Activated CD8-positive, alpha-beta memory T cell treated with anti-CD3 and anti-CD28 coated beads, Interleukin-2, amount 50 U/mL, for 1 hour (primary cell): ENCODE measurements at regions not wholly inside any gene's neighbourhood (a gene's known extent, or its start where the extent isn't known, plus 50 kb on each side); places are given as distances from the start of the nearest gene placed in this dataset.
"Not testable (repeated sequence)": the region's sequence is repeated elsewhere in the genome, so short reads cannot be mapped to it uniquely, and the experiment has no call there.

Source experiments
- DNase-seq: peaks from one replicate; pipeline ENCODE4 v3.0.0-alpha.2; 2020; ENCODE audit errors: extremely low read depth

- no peak for DNase-seq
Measured at GRCh38 chr2:236895497-236895896, 190.2 kb upstream of the COPS8 start.

- no peak for DNase-seq
Measured at GRCh38 chr2:236896688-236897087, 189.0 kb upstream of the COPS8 start.

- no peak for DNase-seq
Measured at GRCh38 chr2:236899146-236899545, 186.5 kb upstream of the COPS8 start.

GRCh38 chr2:236899950-236900640 is 185.6 kb upstream of the COPS8 start:
- no peak for DNase-seq

GRCh38 chr2:236901956-236902355 is 183.7 kb upstream of the COPS8 start:
- DNase-seq: no peak

- no peak for DNase-seq
Measured at GRCh38 chr2:236903978-236904377, 181.7 kb upstream of the COPS8 start.

GRCh38 chr2:236904389-236905263 is 181.1 kb upstream of the COPS8 start:
- DNase-seq: no peak

- DNase-seq: no peak
Measured at GRCh38 chr2:236905976-236906375, 179.7 kb upstream of the COPS8 start.

GRCh38 chr2:236908439-236909192 is 177.1 kb upstream of the COPS8 start:
- DNase-seq: no peak

- DNase-seq: no peak
Measured at GRCh38 chr2:236909193-236909504, 176.5 kb upstream of the COPS8 start.

- no peak for DNase-seq
Measured at GRCh38 chr2:236909802-236910201, 175.9 kb upstream of the COPS8 start.

GRCh38 chr2:236910781-236911495 is 174.8 kb upstream of the COPS8 start:
- no peak for DNase-seq

GRCh38 chr2:236912326-236913120 is 173.2 kb upstream of the COPS8 start:
- no peak for DNase-seq

GRCh38 chr2:236915186-236915585 is 170.5 kb upstream of the COPS8 start:
- DNase-seq: no peak

GRCh38 chr2:236915726-236916125 is 170.0 kb upstream of the COPS8 start:
- DNase-seq: no peak

- DNase-seq: no peak
Measured at GRCh38 chr2:236916181-236916580, 169.5 kb upstream of the COPS8 start.

GRCh38 chr2:236916651-236917050 is 169.0 kb upstream of the COPS8 start:
- DNase-seq: no peak

- no peak for DNase-seq
Measured at GRCh38 chr2:236917164-236917563, 168.5 kb upstream of the COPS8 start.

- no peak for DNase-seq
Measured at GRCh38 chr2:236918545-236918944, 167.1 kb upstream of the COPS8 start.

GRCh38 chr2:236919209-236919608 is 166.5 kb upstream of the COPS8 start:
- DNase-seq: no peak

- not testable (repeated sequence) for DNase-seq
Measured at GRCh38 chr2:236919801-236920379, 165.8 kb upstream of the COPS8 start.
